Mucosa of descending colon (tissue), 3 donors: ENCODE measurements at regions not wholly inside any gene's neighbourhood (a gene's known extent, or its start where the extent isn't known, plus 50 kb on each side); places are given as distances from the start of the nearest gene placed in this dataset.
"Not testable (repeated sequence)": the region's sequence is repeated elsewhere in the genome, so short reads cannot be mapped to it uniquely, and the experiment has no call there.

Experiments
- ATAC-seq: fragments of 200-7000 bp; cut with Tn5 transposase; one replicate; pipeline ENCODE4 v1.9.1; 2020; ENCODE audit warnings: mild to moderate bottlenecking, moderate library complexity
- DNase-seq, 3 donors: peaks; one replicate each; pipeline ENCODE4 v3.0.0-alpha.2; 2020
- H3K36me3 ChIP-seq: fragments of 200-600 bp; one replicate; pipeline ENCODE4 v1.8.0; 2021; ENCODE audit warnings: low read depth, mild to moderate bottlenecking
- H3K4me1 ChIP-seq: fragments of 200-600 bp; one replicate; pipeline ENCODE4 v1.8.0; 2021; ENCODE audit warnings: low read depth, mild to moderate bottlenecking
- H3K4me3 ChIP-seq: fragments of 200-600 bp; one replicate; pipeline ENCODE4 v1.8.0; 2021; ENCODE audit warnings: mild to moderate bottlenecking
- H3K9me3 ChIP-seq: fragments of 200-600 bp; one replicate; pipeline ENCODE4 v1.8.0; 2021; ENCODE audit warnings: mild to moderate bottlenecking
- intact Hi-C, 2 donors: fragments of 100-400 bp; cut with DNase I in 1 of 2; cut with micrococcal nuclease in 1 of 2; formaldehyde crosslinking; loops; one replicate each; pipeline versions ENCODE4 v1.11.0 to v1.11.1; 2022; cut with DNase I, micrococcal nuclease
- TF ChIP-seq, protein P1 (sequence below): fragments of 200-600 bp; IDR thresholded peaks from one replicate; pipeline ENCODE4 v1.8.0; 2022; ENCODE audit warnings: antibody characterized with exemption, mild to moderate bottlenecking
- donor health status: DM: no; HTN: no; CAD: no; lungs with moderate emphysema.
- donor health status: DM: no; HTN: no; CAD: no.
- donor health status: DM: no; HTN: yes; CAD: no.

DNA sequence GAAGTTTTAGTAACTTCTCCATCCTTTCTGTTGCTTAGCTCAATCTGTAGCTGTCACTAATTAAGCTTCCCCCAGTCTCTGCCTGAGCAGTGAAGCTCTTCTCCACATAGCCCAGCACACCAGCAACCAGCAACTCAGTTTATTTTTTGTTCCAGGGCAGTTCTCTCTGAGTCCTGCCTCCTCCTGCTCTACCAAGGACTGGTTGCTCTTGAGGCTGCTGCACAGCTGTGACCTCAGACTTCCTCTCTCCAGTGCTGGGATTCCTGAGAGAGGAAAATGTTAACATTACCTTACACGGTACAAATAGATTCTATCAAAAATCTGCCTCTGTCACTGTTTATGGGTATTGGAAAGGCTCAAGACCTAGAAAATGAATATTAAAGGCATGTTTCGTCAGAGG is 294.7 kb downstream of the OXSM start:
- H3K36me3 ChIP-seq, result no peaks in the 10 kb centered on the region
- H3K9me3 ChIP-seq, result peaks cover 25% of the 10 kb centered on the region
- TF ChIP-seq, protein P1, sequence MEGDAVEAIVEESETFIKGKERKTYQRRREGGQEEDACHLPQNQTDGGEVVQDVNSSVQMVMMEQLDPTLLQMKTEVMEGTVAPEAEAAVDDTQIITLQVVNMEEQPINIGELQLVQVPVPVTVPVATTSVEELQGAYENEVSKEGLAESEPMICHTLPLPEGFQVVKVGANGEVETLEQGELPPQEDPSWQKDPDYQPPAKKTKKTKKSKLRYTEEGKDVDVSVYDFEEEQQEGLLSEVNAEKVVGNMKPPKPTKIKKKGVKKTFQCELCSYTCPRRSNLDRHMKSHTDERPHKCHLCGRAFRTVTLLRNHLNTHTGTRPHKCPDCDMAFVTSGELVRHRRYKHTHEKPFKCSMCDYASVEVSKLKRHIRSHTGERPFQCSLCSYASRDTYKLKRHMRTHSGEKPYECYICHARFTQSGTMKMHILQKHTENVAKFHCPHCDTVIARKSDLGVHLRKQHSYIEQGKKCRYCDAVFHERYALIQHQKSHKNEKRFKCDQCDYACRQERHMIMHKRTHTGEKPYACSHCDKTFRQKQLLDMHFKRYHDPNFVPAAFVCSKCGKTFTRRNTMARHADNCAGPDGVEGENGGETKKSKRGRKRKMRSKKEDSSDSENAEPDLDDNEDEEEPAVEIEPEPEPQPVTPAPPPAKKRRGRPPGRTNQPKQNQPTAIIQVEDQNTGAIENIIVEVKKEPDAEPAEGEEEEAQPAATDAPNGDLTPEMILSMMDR, result no peak
- intact Hi-C loops, result no loop called here
- H3K4me1 ChIP-seq, result no peaks in the 10 kb centered on the region
- H3K4me3 ChIP-seq, result no peak overlapping the region
- no peak for DNase-seq
- ATAC-seq, result no peak

DNA sequence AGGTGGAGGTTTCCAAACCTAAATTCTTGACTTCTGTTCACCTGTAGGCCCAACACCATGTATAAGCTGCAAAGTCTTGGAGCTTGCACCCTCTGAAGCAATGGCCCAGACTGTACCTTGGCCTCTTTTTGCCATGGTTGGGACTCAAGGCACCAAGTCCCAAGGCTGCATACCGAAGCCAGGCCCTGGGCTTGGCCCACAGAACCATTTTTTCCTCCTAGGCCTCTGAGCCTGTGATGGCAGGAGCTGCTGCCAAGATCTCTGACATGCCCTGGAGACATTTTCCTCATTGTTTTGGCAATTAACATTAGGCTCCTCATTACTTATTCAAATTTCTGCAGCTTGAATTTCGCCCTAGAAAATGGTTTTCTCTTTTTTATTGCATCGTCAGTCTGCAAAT is 297.9 kb downstream of the OXSM start:
- no peak overlapping the region for H3K4me3 ChIP-seq
- no peak for DNase-seq
- H3K9me3 ChIP-seq, result peaks cover 42% of the 10 kb centered on the region
- no peaks in the 10 kb centered on the region for H3K4me1 ChIP-seq
- H3K36me3 ChIP-seq, result no peaks in the 10 kb centered on the region
- TF ChIP-seq, protein P1, result no peak
- no peak for ATAC-seq
- intact Hi-C loops, result no loop called here

DNA sequence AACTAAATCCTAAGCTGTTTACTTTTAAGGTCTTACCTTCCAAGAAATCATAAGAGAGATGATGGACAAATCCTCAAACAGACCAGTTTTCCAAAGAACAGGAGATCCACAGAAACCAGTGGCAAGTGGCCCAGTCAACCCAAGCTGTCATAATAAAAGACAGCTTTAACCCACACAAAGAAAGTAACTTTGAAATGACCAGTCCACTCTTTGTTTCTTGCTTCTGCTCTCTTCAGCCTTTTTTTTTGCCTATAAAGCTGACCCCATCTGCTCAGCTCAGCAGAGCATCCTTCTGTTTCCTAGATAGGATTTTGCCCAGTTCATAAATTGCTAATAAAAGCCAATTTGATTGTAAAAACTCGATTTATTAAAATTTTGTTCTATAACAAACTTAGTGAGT is 299.4 kb downstream of the OXSM start:
- Histone ChIP-seq H3K4me3 (no peak overlapping the region), H3K9me3 (peaks cover 48% of the 10 kb centered on the region), H3K4me1 (no peaks in the 10 kb centered on the region), H3K36me3 (no peaks in the 10 kb centered on the region)
- intact Hi-C loops, result no loop called here
- DNase-seq (no peak), ATAC-seq (no peak)
- TF ChIP-seq, protein P1, result no peak

DNA sequence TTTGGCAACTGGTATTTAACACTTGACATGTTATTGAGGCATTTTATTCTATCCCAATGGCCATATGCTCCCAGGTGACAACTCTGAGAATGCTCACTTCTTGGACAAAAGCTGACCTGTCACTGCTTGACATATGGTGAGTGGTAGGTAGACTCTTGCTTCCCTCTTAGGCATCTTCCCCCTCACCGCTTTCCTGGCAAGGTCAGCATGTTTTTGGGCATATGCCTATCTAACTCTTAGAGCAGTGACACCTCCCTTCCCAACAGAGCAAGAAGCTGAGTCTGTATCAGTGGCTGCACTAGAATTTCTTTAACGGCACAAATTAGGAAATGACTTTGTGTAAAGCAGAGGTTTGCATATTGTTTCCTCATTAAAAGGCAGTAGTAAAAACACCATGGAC is 300.7 kb downstream of the OXSM start:
- TF ChIP-seq, protein P1, result no peak
- ATAC-seq (no peak), DNase-seq (no peak)
- Histone ChIP-seq H3K9me3 (peaks cover 52% of the 10 kb centered on the region), H3K36me3 (no peaks in the 10 kb centered on the region), H3K4me3 (no peak overlapping the region), H3K4me1 (no peaks in the 10 kb centered on the region)
- intact Hi-C loops, result no loop called here

DNA sequence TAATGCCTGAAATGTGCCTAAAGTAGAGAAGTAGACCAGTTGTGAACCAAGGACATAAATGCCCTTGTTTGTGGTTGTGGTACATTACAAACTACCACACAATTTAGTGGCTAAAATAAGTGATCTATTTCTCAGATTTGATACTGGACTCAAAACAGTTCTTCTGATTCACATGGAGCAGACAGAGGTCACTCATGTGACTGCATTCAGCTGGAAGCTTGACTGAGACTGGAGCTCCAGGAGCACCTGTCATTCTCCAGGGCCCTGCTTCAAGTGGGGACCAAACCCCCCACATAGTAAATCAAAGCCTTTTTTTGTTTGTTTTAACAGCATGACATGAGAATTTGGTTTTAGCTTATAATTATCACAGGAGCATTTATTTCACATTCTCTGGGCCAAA is 301.2 kb downstream of the OXSM start:
- ATAC-seq (no peak), DNase-seq (no peak)
- Histone ChIP-seq H3K36me3 (no peaks in the 10 kb centered on the region), H3K9me3 (peaks cover 56% of the 10 kb centered on the region), H3K4me1 (no peaks in the 10 kb centered on the region), H3K4me3 (no peak overlapping the region)
- TF ChIP-seq, protein P1, result no peak
- intact Hi-C loops, result no loop called here

DNA sequence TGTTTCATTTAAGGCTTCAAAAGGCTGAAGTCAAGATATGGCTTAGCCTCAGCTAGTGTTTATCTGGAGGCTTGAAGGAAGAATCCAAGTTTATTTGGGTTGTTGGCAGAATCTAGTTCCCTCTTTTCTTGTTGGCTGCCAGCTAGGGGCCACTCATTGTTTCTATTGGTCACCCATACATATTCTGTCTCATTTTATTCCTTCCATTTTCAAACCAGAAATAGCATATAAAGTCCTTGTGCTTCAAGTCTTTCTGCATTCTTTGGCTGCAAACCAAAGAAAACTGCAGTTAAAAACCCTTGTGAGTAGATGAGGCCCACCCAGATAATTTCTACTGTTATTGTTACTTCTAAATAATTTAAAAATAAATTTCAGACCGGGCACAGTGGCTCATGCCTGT is 301.7 kb downstream of the OXSM start:
- TF ChIP-seq, protein P1, result no peak
- DNase-seq (no peak), ATAC-seq (no peak)
- intact Hi-C loops, result no loop called here
- Histone ChIP-seq H3K4me1 (no peaks in the 10 kb centered on the region), H3K4me3 (no peak overlapping the region), H3K36me3 (no peaks in the 10 kb centered on the region), H3K9me3 (peaks cover 60% of the 10 kb centered on the region)

DNA sequence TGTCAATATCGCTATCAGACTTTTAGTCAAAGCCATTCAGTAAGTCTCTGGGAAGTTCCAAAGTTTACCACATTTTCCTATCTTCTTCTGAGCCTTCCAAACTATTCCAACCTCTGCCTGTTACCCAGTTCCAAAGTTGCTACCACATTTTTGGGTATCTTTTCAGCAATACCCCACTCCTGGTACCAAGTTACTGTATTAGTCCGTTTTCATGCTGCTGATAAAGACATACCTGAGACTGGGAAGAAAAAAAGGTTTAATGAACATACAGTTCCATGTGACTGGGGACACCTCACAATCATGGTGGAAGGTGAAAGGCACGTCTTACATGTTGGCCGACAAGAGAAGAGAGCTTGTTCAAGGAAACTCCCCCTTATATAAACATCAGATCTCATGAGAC is 307.2 kb downstream of the OXSM start:
- H3K36me3 ChIP-seq, H3K4me1 ChIP-seq, H3K4me3 ChIP-seq, intact Hi-C loops, ATAC-seq, DNase-seq: not testable (repeated sequence)
- peaks cover 66% of the 10 kb centered on the region for H3K9me3 ChIP-seq
